Vagina (tissue), 2 donors: ENCODE measurements at regions not wholly inside any gene's neighbourhood (a gene's known extent, or its start where the extent isn't known, plus 50 kb on each side); places are given as distances from the start of the nearest gene placed in this dataset.

ENCODE experiments used
- POLR2A ChIP-seq, 2 donors: fragments of 450-650 bp; IDR thresholded peaks; one replicate each; pipeline ENCODE4 v1.6.1; 2017; ENCODE audit warnings: antibody characterized with exemption in 2 of 2, mild to moderate bottlenecking in 2 of 2, moderate library complexity in 2 of 2
- POLR2AphosphoS5 ChIP-seq, 2 donors: sonication (generic); formaldehyde crosslinking; IDR thresholded peaks; one replicate each; pipeline ENCODE4 v1.9.0; 2017; ENCODE audit warnings: antibody characterized with exemption in 2 of 2, mild to moderate bottlenecking in 2 of 2, low read depth in 1 of 2; ENCODE audit not compliant: insufficient read depth in 1 of 2
- TF ChIP-seq, protein P1 (sequence below), 3 experiments: fragments of 450-650 bp in 2 of 3; fragments of 200-600 bp in 1 of 3; sonication (generic) in 1 of 3; IDR thresholded peaks; one replicate each; pipeline ENCODE4 v1.5.1; 2017 to 2019; ENCODE audit warnings: antibody characterized with exemption in 3 of 3, mild to moderate bottlenecking in 2 of 3, moderate library complexity in 2 of 3

- TF ChIP-seq, protein P1, sequence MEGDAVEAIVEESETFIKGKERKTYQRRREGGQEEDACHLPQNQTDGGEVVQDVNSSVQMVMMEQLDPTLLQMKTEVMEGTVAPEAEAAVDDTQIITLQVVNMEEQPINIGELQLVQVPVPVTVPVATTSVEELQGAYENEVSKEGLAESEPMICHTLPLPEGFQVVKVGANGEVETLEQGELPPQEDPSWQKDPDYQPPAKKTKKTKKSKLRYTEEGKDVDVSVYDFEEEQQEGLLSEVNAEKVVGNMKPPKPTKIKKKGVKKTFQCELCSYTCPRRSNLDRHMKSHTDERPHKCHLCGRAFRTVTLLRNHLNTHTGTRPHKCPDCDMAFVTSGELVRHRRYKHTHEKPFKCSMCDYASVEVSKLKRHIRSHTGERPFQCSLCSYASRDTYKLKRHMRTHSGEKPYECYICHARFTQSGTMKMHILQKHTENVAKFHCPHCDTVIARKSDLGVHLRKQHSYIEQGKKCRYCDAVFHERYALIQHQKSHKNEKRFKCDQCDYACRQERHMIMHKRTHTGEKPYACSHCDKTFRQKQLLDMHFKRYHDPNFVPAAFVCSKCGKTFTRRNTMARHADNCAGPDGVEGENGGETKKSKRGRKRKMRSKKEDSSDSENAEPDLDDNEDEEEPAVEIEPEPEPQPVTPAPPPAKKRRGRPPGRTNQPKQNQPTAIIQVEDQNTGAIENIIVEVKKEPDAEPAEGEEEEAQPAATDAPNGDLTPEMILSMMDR (IDR thresholded peaks at IDR 0.05), result no peak
- TF ChIP-seq POLR2AphosphoS5 (IDR thresholded peaks at IDR 0.05; ENCODE audit: insufficient read depth in 1 of 2, low read depth in 1 of 2) (no peak), POLR2A (IDR thresholded peaks at IDR 0.05) (no peak)
Observed at GRCh38 chr4:11843340-11843739, 414.6 kb upstream of the HS3ST1 start.
